ENCODE measurements at regions not wholly inside any gene's neighbourhood (a gene's known extent, or its start where the extent isn't known, plus 50 kb on each side); places are given as distances from the start of the nearest gene placed in this dataset.

DNA sequence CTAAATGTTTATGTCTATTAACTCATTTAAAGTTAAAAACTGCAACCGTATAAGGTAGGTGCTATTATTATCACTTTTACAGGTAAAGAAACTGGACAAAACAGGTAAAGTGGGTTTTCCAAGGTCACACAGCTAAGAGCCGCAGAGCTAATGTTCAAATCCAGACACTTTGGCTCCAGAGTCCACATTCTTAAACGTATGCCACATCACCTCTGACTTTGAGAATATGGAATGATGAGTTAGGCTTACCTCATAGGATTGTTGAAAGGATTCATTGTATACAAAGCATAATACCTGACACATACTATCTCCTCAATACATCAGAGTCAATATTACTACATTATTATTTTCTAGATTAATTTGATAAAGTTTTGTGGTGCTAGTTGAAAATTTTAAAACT is 240.9 kb upstream of the STT3B start:
- TF ChIP-seq, protein P1, sequence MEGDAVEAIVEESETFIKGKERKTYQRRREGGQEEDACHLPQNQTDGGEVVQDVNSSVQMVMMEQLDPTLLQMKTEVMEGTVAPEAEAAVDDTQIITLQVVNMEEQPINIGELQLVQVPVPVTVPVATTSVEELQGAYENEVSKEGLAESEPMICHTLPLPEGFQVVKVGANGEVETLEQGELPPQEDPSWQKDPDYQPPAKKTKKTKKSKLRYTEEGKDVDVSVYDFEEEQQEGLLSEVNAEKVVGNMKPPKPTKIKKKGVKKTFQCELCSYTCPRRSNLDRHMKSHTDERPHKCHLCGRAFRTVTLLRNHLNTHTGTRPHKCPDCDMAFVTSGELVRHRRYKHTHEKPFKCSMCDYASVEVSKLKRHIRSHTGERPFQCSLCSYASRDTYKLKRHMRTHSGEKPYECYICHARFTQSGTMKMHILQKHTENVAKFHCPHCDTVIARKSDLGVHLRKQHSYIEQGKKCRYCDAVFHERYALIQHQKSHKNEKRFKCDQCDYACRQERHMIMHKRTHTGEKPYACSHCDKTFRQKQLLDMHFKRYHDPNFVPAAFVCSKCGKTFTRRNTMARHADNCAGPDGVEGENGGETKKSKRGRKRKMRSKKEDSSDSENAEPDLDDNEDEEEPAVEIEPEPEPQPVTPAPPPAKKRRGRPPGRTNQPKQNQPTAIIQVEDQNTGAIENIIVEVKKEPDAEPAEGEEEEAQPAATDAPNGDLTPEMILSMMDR (IDR thresholded peaks at IDR 0.05), result no peak
- no peak for TF ChIP-seq ZFX (IDR thresholded peaks at IDR 0.05; ENCODE audit: borderline replicate concordance)
